HG02852 (cell line): ENCODE measurements at regions not wholly inside any gene's neighbourhood (a gene's known extent, or its start where the extent isn't known, plus 50 kb on each side); places are given as distances from the start of the nearest gene placed in this dataset.
"Not testable (repeated sequence)": the region's sequence is repeated elsewhere in the genome, so short reads cannot be mapped to it uniquely, and the experiment has no call there.

Experiments used
- ATAC-seq: cut with Tn5 transposase; IDR thresholded peaks from one replicate; pipeline ENCODE4 v1.9.1; 2021; ENCODE audit warnings: mild to moderate bottlenecking, moderate library complexity; ENCODE audit not compliant: unreplicated experiment

DNA sequence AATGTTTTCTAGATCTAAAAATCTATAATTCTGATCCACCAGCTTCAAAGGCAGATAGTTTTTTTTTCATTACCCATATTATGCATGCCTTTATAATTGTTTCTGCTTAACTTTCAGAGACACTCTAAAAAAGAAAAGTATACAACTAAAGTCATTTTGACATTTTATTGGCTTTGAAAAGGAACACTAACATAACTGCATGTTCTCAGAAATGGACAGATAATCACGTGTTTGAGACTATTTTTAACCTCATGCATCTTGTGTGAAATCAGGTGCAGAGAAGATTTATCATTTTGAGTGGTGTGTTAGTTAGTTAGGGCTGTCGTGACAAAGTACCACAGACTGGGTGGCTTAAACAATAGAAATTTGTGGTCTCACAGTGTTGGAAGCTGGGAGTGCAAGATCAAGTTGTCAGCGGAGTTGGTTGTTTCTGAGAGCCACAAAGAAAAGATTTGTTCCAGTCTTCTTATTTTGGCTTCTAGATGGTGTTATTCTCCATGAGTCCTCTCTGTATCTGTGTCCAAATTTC is 841.4 kb upstream of the LRATD1 start:
- no peak for ATAC-seq

- ATAC-seq = no peak
Observed at GRCh38 chr2:13806539-13806938, 826.0 kb upstream of the LRATD1 start.

DNA sequence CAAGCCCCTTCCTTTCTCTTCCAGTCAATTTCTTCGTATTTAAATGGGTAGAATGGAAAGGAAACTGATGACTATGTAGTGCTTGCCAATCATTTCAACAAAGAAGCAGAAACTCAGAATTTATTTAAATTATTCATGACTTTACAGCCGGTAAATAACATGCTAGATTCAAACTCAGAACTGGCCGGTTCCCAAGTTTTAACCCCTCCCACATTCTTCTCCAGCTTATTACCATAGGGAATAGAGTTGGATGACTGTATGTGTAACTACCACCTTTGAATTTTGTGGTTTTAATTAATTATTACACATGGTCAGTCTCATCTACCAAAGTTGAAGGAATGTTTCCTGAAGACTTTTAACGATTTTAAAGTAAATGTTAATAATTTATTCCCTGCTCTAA is 819.3 kb upstream of the LRATD1 start:
- no peak for ATAC-seq

- no peak for ATAC-seq
Observed at GRCh38 chr2:13818002-13818401, 814.5 kb upstream of the LRATD1 start.

DNA sequence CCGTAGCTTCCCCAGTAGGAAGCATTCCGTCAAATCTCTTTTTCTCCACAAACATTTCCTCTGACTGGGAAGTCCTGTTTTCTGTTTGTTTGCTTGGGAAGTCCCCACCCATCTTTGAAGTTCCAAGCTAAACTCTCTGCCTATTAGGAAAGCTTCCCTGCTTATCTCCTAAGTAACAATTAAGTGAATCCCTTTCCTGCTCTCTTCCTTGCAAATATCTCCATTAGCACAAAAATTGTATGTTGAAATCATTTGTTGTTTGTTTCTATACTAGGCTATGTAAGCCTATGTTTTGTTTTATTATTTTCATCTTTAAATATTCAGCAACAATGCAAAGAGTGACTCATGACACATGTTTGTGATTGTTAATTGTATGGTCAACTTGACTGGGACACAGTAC is 812.6 kb upstream of the LRATD1 start:
- ATAC-seq = no peak

- ATAC-seq = no peak
Observed at GRCh38 chr2:13821255-13821880, 811.1 kb upstream of the LRATD1 start.

DNA sequence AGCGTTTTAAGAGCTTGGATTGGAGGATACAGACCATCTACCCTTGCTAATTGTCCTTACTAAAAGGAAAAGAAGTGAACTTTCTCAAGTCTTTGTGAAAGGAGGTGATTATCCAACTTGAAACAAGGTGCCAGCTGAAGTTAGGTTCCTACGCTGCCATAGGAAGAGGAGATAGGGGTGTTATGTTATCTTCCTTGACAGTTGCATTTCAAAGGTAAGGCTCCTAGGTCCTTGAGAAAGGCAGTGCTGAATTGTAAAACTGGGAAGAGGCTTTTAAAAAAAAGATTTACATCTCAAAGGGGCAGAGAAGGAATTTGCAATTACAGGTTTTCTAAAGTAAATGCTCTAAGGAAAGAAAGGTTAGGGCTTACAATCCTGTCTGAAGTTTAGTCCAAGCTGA is 810.2 kb upstream of the LRATD1 start:
- no peak for ATAC-seq

DNA sequence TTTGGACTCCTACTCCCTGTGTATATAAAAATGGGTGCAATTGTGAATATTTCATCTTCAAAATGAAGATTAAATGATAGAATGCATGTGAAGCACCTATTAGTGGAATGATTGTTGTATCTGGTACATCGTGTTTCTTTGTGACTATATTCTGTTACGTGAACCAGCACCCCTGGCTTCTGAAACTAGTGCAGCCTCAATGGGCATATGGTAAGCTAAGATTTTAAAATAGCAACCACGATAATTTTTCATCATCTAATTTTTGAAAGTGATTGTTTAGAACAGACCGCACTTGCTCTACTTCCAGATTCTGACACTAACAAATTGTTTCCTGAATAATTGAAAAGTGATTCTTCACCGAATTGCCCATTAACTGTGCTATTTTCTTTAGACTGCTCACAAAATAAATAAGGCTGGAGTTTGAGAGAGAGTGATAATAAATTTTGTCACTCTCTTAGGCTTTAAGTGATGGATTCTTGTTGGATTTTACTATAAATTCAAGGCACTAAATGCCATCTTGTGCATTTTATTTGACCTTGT is 806.1 kb upstream of the LRATD1 start:
- ATAC-seq = no peak

- ATAC-seq = no peak
Observed at GRCh38 chr2:13858626-13859025, 773.9 kb upstream of the LRATD1 start.

GRCh38 chr2:13868275-13868674 is 764.2 kb upstream of the LRATD1 start:
- ATAC-seq = not testable (repeated sequence)

DNA sequence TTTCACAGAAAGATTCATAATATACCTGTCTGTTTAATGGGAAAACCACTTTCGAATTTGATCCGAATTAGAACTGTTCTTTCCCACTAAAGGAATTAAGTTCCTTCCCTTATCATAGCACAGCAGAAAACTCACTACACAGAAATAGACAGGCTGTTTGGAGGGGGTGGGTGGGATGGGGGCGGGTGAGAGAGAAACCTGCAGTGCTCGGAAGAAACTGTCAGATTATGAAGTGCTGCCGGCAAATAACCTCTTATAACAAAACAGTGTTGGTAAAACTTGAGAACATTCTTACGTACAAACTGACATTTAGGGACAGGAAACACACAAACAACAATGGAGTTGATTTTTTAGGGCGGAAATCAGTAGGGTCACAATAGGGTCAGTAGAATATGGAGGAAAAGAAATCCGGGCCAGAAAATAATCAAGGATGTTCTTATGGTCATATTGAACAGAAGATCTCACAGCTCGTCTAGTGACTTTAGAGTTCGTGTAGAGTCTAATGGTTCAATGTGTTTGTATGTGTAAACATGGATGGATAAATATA is 756.0 kb upstream of the LRATD1 start:
- ATAC-seq = no peak

- no peak for ATAC-seq
Observed at GRCh38 chr2:13877571-13877970, 754.9 kb upstream of the LRATD1 start.

DNA sequence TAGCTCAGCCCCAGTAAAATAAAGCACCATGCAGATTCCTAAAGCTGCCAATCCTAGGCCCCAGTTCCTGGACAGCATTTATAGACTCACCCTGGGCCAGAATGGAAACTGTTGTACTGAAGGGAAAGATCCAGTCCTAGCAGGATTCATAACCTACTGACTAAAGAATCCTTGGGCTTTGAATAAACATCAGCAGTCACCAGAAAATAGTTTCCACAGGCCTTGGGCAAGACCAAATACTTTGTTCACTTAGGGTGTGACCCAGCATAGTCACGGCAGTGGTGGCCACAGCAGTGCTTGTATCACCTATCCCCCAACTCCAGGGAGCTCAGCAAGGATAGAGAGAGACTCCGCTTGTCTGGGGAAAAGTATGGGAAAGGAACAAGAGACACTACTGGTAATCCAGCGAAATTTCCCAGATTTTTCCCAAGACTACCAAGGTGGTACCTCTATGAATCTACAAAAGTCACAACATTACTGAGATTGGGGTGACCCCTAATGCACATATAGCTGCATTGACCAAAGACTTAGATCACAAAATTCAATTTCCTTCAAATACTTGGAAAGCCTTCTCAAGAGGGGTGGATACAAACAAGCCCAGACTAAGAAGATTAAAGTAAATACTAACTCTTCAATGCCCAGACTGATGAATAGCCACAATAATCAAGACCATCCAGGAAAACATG is 748.1 kb upstream of the LRATD1 start:
- no peak for ATAC-seq

- no peak for ATAC-seq
Observed at GRCh38 chr2:13901526-13901925, 731.0 kb upstream of the LRATD1 start.

GRCh38 chr2:13905831-13906230 is 726.7 kb upstream of the LRATD1 start:
- no peak for ATAC-seq

DNA sequence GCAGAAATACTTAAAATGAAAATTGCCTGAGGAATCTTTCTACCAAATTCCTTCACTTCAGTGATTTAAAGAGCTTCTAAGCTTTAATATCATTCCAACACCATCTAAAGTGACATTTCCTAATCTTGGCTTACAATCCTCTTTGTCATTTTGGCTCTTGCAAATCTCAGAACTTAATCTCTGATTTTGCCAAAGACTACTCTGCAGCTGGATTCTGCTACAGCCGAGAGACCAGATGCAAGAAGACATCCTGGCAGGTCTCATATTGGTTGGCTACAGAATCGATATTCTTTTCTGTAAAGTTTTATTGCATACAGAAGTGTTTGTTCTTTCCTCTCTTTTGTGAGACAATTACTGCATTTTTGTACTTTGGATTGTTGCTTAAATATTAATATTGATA is 716.5 kb upstream of the LRATD1 start:
- ATAC-seq = no peak

DNA sequence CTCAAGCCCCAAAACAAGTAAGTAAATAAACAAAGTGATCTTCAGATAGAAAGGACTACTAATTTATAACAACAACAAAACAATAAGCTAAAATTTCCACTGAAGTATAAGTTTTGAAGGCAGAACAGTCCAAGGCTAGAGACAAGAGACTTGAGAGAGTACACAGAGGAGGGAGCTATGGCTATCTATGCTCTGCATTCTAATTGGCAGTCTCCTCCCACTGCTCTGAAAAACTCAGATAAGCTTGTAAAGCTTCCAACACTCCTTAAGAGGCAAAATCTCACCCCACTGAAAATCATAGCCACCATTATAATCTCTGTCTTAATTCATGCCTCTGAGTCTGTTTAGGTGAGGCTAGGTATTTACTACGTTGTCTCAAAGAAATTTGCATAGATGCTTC is 714.6 kb upstream of the LRATD1 start:
- no peak for ATAC-seq

DNA sequence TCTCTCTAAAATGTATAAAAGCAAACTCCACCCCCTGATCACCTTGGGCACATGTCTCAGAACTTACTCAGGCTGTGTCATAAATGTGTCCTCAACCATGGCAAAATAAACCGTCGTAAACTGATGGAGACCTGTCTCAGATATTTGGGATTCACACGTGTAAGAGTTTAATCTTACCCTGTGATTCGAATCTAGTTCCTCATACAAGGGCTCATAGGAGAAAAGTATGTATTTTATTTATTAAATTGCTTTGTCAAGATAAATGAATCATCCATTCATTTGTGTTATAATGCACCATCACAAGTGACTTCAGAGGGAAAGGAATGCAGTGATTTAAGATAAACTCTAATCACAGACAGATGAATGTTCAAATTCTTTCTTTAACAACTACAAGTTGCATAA is 712.5 kb upstream of the LRATD1 start:
- ATAC-seq = no peak

- ATAC-seq = no peak
Observed at GRCh38 chr2:13921245-13921644, 711.3 kb upstream of the LRATD1 start.

GRCh38 chr2:13923823-13924222 is 708.7 kb upstream of the LRATD1 start:
- no peak for ATAC-seq

DNA sequence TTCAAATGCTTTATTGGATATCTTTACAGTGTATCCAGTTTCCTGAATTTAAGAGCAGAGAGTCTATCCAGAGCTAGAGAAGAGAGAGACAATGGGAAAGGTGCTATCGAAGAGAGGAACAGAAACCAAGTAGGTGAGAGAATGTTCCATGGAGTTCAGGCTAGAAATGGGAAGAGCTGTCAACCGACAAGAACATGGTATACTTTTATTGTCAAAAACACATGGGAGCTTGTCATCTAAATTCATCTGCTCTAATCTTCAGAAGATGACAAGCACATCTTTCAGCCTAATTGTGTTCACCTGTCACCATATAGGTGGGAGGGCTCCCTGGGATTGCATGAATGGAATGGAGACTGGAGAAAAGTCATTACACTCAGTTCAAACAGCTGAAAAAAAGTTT is 690.4 kb upstream of the LRATD1 start:
- no peak for ATAC-seq

DNA sequence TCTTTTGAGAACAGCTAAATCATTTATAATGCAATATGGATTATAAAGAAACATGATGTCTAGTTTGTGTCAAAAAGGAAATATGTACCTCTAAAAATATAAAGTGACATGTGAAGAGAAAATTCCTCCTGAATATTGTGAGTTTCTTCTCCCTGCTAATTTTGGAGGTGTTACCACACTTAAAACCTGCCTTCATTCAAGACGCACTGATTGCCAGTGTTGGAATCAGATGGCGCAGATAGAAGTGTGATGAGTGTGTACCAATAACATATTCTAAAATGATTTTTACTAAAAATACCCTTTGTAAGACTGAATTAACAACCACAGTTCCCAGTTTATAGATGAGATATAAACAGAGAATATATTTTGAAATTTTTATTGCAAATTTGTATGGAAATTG is 681.8 kb upstream of the LRATD1 start:
- no peak for ATAC-seq
